ENCODE measurements at regions not wholly inside any gene's neighbourhood (a gene's known extent, or its start where the extent isn't known, plus 50 kb on each side); places are given as distances from the start of the nearest gene placed in this dataset.

DNA sequence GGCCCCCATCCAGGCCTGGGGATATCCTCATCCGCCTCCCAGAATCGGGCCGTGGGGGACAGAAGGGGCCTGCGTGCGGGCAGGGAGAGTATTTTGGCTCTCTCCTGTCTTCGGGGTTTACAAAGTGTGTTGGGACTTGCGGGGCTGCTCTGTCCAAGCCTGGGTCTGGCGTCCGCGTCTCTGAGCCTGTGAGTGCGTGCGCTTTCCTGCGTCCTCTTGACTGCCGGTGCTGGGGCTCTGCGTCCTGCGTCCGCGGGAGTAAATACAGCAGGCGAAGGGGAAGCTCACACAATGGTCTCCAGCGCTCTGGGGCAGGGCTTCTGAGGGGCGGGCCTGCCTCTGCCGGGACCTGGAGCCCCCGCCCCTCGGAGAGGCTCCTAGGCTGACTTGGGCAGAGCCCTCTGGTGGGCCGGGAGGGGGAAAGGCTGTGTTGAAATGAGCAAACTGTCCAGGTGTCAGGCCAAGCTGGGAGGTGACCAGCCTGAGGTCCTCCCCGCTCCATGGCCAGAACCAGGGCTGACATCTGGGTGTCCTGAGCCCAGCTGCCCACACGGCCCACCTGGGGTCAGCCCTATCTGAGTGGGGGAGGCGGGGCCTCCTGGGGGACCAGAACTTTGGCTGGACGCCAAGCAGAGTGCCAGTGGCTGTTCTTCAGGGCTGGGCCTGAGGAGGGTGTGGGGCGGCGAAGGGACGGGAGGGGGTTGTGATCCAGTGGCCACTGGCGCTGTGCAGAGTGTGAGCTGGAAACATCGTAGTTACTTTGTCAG lies 233.6 kb downstream of the SEC14L1 start (continued):
- TF ChIP-seq ZNF574 (CRISPR knock-in tag; IDR thresholded peaks at IDR 0.05) (peak; percentile 70), MBD4 (IDR thresholded peaks at IDR 0.05; ENCODE audit: borderline replicate concordance, low read length) (no peak), GRHL1 (CRISPR knock-in tag; conservative IDR thresholded peaks at IDR 0.05) (no peak), GATAD2A (CRISPR knock-in tag; IDR thresholded peaks at IDR 0.05) (peak; percentile 74), ELK4 (CRISPR knock-in tag; IDR thresholded peaks at IDR 0.05; ENCODE audit: borderline replicate concordance) (peak; percentile 84; the same call in 1 of the 2 replicates), ZNF138 (CRISPR knock-in tag; IDR thresholded peaks at IDR 0.05; ENCODE audit: low read depth) (no peak), ZNF256 (CRISPR knock-in tag; conservative IDR thresholded peaks at IDR 0.05) (peak; percentile 82; the same call in 1 of the 2 replicates), ZNF142 (CRISPR knock-in tag; IDR thresholded peaks at IDR 0.05) (no peak)

Measured in HepG2 (cell line).